Activated CD4-positive, alpha-beta T cell treated with anti-CD3 and anti-CD28 coated beads for 1 hour (primary cell): ENCODE measurements at regions not wholly inside any gene's neighbourhood (a gene's known extent, or its start where the extent isn't known, plus 50 kb on each side); places are given as distances from the start of the nearest gene placed in this dataset.

Experiments
- DNase-seq: peaks from one replicate; pipeline ENCODE4 v3.0.0-alpha.2; 2020

DNA sequence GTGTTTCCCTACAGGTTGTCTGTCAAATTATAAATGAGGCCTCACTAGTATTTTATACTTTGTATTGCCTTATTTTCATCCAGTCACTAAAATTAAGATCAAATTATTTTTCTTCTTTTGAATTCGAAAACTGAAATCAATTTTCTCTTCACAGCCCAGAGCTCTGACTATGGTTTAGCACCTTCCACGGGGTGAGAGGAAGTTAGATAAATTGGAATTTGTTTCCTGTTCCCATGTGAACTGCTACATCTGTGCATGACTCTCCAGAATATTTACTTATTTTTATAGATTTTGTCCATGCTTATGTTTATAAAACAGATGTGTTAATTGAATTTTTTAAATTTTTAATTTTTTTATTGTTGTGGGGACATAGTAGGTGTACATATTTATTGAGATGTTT lies 656.5 kb downstream of the IRS1 start:
- no peak for DNase-seq

DNA sequence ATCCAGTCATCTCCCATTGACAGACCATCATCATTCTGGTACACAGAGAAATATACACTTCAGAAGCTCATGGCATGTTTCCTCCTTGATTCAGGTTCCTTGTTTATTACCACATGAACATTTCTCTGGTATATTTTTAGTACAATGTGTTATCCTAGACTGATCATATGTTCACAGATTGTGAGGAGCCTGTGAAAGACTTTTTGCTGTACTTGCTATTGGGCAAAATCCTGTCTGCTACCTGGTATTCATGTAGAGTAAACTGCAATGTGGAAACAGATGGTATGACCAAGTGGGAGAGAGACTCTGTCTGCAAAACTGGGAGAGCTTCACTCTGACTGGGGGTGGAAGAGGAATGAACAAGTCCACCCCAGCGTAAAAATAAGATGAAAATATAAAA lies 657.2 kb downstream of the IRS1 start:
- DNase-seq: no peak

GRCh38 chr2:226140594-226140993 lies 659.0 kb downstream of the IRS1 start:
- no peak for DNase-seq

DNA sequence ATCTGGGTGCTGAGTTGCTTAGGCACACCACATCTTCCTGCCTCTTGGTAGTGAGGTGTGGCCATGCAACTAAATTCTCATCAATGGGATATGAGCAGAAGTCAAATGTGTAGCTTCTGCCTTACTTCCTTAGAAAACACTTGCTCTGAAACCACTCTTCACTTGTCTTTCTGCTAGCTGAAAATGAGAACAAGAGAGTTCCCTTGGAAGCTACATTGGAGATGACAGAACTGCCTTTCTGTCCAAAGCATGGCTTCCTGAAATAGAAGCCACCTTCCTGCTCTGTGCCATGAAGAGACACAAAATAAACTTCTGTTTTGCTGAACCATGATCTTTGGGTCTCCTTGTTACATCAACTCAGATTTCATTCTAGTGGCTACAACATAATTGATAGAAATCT lies 659.9 kb downstream of the IRS1 start:
- DNase-seq: no peak

DNA sequence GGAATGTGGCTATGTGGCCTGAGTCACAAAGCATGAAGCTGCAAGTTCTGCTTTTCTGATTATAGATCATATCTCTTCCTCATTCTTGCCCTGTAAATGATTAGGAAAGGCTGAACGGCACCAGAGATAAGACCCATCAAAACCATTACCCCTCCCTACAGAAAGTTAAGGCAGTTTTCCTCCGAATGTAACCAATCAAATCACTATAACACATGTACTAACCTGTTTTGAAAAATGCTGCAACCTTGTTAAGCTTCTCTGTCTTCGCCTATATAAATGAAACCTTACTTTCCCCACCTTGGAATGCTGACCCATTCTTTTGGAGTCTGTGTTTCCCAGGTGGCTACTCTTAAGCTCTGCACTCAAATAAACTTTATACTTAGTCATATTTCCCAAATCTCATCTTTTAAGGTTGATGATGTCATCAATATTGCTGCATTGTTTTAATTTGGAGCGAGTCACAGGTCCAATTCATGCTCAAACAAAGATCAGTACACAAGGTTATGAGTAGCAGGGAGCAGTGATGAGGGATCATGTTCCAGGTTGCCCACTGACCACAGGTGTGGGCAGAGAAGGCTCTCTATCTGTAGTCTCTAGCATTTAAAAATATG lies 662.3 kb downstream of the IRS1 start:
- no peak for DNase-seq

DNA sequence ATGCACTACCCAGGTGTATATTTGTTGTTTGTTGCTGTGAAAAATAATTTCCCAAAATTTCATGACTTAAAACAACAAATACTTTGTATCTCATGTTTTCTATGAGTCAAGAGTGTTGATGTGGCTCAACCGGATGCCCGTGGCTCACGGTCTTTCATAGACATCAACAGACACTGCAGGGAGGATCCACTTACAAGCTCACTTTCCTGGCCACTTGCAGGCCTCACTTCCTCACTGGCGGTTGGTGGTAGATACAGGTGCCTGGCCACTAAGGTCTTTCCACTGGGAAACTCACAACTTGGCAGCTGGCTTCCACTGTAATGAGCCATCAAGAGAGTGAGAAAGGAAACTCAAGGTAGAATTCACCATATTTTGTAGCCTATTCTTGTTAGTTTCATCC lies 662.9 kb downstream of the IRS1 start:
- DNase-seq: no peak

DNA sequence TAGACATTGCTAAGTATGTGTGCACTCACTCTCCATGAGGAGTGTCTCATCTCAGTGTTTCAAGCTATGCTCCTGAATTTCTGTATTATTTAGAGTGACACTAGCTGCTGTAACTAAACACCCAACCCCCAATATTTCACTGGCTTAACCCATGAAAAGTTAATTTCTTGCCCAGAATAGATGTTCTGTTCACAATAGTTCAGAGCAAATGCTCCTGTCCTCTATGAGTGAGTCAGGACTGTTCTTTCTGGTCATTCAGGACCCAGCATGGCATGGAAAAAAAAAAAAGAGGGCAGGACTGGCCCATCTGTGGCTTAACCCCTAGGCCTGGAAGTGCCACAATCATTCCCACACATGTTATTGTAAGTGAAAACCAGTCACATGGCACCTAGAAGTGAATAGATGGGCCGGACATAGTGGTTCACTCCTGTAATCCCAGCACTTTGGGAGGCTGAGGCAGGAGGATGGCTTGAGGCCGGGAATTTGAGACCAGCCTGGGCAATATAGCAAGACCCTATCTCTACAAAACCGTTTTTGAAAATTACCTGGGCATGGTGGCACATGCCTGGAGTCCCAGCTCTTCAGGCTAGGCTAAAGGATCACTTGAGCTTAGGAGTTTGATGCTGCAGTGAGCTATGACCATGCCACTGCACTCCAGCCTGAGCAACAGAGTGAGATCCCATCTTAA lies 663.6 kb downstream of the IRS1 start:
- DNase-seq: no peak

GRCh38 chr2:226132323-226133215 lies 667.1 kb downstream of the IRS1 start:
- no peak for DNase-seq

DNA sequence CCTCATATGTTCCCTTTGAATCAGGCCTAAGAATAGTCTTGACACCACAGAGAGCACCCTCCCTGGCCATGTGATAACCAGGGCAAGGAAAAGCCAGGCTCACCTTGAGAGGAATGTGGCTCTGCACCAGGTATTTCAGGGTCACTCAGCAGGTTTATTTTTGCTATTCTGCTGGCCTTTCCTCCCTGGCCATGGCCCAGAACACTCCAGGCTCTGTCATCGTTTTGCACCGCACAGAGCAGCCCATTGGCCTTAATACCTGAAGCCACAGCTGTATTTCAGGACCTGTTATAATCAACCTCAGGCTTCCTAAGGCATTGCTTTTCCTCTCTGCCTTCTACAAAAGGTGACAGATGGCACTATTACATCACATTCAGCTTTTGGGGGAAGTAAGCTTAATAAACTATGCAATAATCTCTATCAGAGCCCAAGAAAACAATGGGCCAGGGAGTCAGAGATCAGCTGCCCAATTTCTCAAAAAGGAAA lies 668.3 kb downstream of the IRS1 start:
- no peak for DNase-seq

DNA sequence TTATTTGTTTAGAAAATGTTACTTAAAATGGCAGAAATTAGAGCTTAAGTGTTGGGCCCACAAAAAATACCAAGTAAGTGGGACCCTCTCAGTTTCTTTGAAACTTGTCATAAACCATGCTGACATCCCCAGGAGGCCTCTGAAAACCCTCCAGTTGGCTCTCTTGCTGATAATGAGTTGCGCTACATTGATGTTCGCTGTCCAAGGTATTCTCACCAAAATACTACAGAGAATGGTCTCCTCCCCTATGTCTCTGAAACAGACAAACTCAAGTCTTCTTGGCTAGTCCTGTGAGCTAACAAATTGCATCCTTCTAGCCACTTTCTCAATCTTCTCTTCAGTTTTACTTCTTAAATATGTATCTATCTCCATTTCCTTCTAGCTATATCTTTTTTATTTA lies 669.4 kb downstream of the IRS1 start:
- DNase-seq: no peak

GRCh38 chr2:226127682-226128081 lies 671.9 kb downstream of the IRS1 start:
- DNase-seq: no peak

GRCh38 chr2:226126104-226126503 lies 673.5 kb downstream of the IRS1 start:
- DNase-seq: no peak

DNA sequence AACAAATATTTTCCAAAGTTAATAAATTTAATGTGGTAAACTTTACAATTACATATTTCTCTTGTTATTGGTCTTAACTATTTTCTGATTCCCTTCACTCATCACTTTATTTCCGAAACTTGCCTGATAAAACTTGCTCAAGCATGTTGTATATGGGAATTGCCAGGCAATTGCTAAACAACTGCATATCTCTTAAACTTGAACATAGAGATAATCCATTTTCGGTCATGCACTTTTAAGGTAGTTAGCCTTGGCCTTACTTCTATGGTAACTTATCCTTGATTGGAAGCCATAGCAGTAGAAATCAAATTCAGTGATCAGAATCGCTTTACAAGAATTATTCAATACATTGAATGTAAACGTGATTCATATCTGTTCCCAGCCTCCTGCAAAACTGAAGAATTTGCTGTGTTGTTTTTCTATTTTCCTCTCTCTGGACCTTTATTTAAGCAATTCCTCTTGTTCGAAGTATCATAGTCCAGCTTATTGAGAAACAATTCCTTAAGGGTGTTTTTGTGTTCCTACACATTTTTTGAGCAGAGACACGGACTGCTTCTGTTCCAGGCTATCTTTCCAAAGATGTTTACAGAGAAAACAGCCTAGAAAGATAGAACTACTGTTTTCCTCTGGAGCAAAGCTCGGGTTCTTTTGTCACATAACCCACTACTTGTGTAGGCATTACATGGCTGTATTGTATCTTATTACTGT lies 674.3 kb downstream of the IRS1 start:
- no peak for DNase-seq

DNA sequence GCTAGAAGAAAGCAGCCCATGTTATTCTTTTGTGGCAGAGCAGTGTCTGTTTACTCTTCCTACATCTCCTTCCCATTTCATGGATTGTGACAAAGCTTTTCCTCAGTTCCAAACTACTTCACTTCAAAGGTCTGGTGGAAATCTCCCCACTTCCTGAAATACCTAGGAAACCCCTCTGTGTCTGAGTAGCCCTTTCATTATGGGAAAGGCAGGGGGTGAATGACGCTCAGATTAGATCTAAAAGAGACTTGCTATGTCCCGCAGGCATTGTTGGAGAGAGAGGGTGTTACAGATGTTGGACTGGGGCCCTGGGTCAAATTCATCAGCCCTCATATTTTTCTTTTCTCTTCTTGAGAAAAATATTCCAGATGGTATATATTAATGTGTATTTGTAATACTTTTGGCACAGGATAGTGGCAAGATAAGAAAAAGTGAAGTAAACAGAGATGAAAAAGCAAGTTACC lies 675.0 kb downstream of the IRS1 start:
- DNase-seq: no peak

- DNase-seq: no peak
Measured at GRCh38 chr2:226123300-226123699, 676.3 kb downstream of the IRS1 start.

DNA sequence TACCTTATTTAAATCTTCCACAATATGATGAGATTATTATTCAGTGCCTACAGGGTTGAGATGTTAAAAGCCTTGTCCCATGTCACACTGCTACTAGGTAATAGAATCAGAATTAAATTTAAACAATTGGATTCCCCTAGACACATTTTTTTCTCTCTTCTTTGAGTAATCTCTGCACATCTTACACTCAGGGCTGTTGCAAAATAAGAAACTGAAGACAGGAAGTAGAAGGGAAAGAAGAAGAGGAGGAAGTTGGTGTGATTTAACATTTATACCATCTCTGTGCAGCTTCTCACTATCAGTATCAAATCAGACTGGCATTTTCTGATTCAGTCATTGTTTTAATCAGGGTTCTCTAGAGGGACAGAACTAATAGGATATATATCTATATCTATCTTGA lies 677.6 kb downstream of the IRS1 start:
- no peak for DNase-seq

DNA sequence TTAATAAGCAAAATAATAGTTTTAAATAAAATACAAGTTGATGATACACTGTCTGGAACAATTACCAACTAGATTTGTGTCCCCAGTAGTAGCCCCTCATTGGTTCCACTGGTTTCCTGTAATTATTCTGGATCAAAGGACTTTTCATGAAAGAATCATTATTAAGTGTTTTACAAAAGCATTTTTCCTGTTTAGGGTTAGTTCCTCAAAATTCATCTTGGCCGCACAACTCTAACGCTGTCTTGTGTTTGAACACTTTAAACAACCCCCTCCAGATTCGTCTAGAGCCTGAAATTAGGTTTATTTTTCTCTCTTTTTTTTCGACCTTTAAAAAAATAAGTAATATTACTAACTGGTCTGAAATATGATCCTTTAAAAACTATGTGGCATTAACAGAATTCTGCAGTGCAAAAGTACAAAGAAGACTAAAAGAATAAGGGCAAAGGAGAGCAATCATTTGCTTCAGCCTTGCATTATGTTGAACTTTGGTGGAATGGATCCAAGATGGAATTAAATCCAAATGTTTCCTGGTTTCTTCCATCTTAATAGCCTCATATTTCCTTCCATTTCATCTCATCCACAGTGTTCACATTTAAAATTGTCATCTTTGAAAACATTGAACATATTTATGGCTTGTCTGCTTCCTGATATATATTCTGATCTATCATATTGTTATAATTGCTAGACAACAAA lies 678.4 kb downstream of the IRS1 start:
- DNase-seq: no peak

DNA sequence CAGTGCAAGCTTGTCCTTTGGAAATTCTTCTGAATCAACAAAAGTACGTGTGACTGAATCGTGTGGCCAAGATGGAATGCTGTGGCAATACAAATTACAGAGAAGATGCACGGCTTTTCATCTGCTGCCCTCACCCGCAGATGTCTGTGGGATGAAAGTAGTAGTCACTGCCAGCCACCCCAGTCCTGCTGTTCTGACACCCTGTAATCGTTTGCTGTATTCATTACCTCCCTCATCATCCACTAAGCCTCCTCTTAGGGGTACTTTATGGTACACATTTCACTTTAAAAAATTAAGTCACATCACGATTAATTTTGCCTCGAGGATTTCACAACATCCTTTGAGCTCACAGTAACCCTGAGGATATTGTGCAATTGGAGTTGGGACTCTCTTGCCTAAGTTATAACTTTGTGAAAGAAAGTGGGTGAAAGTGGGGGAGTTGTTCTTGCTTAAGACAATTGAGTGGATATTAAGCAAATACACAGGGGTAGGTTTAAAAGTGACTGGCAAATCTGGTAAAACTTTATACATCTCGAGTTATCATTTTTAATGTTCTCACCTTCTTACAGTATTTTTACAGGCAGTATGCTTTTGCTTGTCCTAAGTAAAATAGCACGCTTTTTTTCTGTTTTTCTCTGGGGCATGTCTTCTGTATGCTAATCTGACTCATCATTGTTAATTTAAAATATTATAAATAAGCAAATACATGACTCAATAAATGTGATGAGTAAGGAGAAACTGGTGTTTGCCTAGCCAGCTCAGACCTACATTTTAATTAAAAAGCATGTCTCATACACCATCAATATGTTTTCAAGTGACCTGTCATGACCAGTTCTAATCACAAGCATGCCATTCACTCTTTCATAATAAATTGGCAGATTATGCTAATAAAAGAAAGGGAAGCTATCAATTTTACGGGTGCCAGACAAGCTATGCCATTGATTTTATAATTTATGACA lies 680.9 kb downstream of the IRS1 start:
- no peak for DNase-seq

GRCh38 chr2:226117510-226118065 lies 682.0 kb downstream of the IRS1 start:
- no peak for DNase-seq

GRCh38 chr2:226116346-226116745 lies 683.3 kb downstream of the IRS1 start:
- DNase-seq: no peak

DNA sequence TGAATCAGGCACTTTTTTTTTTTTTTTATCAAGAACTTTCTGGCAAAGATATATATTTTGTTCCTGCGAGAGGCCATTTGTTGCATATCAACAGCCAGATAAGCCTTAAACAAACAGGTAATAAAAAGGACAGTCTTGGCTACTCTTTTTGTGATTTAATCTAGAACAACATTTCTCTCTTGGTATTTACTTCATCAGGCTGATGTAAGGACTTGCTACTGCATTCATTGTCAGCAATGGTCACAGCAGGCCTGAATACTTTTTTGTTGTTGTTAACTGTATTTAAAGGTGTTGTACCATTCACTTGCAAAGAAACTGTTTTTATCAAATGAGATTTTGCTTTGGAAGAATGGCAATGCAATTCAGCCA lies 683.8 kb downstream of the IRS1 start:
- DNase-seq: no peak
